Hematopoietic multipotent progenitor cell treated with erythropoietin and hydrocortisone succinate and interleukin-3 and kit ligand, for 4 days (in vitro differentiated cells): ENCODE measurements at regions not wholly inside any gene's neighbourhood (a gene's known extent, or its start where the extent isn't known, plus 50 kb on each side); places are given as distances from the start of the nearest gene placed in this dataset.

Experiments
- DNase-seq: peaks from one replicate; pipeline ENCODE4 v3.0.0-alpha.2; 2015

GRCh38 chr2:23243073-23243659, 141.8 kb upstream of the KLHL29 start:
- DNase-seq = no peak

DNA sequence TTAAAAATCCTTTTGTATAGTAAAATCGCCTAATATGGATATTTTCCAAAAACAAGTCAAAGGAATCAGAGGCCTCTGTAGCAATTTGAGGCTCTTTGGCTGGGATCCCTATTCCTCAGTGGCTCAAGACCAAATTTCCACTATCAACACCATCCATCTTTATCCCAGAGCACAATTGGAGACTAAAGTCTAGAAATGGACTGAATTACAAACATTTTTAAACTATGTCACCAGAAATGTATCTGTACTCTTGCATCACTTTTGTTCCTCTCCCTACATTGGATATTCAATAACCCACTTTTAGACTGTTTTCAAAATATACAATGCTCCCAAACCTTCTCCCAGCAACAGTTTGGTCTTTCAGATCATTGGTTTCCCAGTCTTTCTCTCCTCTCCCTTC, 140.4 kb upstream of the KLHL29 start:
- no peak for DNase-seq

DNA sequence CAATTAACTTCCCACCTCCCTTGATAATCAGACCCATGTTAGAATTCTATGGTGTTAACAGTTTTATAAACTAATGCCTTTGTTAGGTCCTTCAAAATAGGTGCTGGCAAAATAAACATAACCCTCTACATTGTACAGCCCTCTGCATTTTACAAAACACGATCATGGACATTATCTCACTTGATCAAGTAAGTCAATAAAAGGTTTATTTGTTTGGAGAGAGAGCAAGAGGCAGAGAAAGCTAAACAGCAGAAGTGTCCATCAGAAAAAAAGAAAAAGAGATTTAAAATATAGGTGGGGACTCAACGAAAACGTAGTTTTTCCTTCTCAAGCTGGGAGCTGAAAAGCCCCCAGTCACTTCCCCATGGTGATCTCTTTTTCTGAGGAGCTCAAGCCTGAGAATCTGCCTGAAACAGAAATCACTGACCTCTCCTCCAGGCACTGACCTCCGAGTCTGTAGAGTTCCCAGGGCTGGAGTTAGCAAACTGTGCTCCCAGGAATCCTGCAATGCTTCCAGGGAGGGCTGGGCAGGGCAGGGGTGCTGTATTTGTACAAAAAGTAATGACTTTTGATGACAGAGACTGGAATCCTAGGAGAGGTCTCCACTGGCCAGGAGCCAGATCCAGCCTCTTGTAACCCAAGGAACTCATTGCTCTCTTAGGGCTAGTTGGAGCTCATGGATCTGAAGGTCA, 137.8 kb upstream of the KLHL29 start:
- DNase-seq = no peak

DNA sequence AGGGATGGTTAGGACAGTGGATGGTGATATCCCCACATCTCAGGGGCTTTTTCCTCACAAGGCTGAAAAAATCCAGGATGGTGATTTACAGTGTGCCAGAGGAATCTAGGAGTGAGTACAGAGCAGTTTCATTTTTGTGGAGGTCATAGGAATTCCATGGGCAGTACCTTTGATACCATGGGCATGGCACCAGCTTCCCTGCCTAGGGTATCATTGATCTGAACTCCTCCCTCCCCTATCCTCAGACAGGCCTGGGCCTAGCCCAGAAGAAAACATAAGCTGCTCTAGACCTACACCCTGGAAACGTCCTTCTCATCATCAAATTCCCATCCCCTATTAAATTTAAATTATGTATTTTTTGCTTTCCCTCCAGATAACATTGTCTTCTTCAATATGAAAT, 136.3 kb upstream of the KLHL29 start:
- no peak for DNase-seq

DNA sequence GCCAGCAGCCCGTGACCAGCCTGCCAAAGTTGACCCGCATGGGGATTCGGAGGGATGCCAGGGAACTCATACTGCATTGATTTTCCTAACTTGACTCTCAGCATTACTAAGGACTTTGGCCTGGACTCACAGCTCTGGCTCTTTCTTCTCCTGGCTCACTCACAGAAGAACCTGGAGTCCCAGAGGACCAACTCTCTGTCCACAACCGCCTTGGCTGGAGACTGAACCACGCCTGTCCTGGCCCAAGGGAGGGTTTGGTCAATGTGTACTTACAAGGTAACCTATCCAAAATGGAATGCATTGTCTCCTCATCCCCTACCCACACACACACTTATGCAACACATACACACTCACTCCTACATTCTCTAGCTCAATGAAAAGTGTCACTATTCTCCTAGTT, 135.6 kb upstream of the KLHL29 start:
- DNase-seq = no peak

- no peak for DNase-seq
Observed at GRCh38 chr2:23250371-23250770, 134.6 kb upstream of the KLHL29 start.

- DNase-seq = no peak
Observed at GRCh38 chr2:23256643-23257042, 128.3 kb upstream of the KLHL29 start.

- no peak for DNase-seq
Observed at GRCh38 chr2:23260621-23261020, 124.4 kb upstream of the KLHL29 start.

DNA sequence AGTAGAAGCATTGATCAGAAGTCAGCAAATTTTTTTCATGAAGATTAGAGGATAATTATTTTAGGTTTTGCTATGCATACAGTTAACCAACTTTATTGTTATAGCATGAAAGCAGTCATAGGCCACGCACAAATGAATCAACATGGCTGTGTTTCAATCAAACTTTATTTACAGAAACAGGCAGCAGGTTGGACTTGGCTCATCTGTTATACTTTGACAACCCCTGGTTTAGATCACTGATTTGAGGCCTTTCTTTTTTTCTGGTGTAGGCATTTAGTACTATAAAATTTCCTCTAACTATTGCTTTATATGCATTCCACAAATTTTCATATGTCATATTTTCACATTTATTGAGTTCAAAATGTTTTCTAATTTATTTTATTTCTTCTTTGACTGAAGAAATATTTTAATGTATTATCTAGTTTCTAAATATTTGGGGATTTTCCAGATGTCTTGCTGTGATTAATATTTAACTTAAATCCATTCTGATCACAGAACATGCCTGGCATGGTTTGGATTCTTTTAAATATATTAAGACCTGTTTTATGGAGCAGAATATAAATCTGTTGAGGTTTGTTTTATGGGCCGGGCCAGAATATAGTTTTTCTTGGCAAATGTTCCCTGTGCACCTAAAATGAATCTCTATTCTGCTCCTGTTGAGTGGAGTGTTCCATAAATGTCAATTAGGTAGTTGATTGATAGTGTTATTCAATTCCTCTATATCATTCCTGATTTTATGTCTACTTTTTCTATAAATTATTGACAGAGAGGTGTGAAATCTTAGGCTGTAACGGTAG, 116.3 kb upstream of the KLHL29 start:
- DNase-seq = no peak

- no peak for DNase-seq
Observed at GRCh38 chr2:23269747-23270146, 115.2 kb upstream of the KLHL29 start.

GRCh38 chr2:23270810-23271209, 114.2 kb upstream of the KLHL29 start:
- no peak for DNase-seq

- no peak for DNase-seq
Observed at GRCh38 chr2:23271230-23271629, 113.7 kb upstream of the KLHL29 start.

GRCh38 chr2:23273786-23274185, 111.2 kb upstream of the KLHL29 start:
- no peak for DNase-seq

- DNase-seq = no peak
Observed at GRCh38 chr2:23280401-23280800, 104.6 kb upstream of the KLHL29 start.

- DNase-seq = no peak
Observed at GRCh38 chr2:23283653-23284052, 101.3 kb upstream of the KLHL29 start.

- no peak for DNase-seq
Observed at GRCh38 chr2:23285091-23285800, 99.7 kb upstream of the KLHL29 start.

DNA sequence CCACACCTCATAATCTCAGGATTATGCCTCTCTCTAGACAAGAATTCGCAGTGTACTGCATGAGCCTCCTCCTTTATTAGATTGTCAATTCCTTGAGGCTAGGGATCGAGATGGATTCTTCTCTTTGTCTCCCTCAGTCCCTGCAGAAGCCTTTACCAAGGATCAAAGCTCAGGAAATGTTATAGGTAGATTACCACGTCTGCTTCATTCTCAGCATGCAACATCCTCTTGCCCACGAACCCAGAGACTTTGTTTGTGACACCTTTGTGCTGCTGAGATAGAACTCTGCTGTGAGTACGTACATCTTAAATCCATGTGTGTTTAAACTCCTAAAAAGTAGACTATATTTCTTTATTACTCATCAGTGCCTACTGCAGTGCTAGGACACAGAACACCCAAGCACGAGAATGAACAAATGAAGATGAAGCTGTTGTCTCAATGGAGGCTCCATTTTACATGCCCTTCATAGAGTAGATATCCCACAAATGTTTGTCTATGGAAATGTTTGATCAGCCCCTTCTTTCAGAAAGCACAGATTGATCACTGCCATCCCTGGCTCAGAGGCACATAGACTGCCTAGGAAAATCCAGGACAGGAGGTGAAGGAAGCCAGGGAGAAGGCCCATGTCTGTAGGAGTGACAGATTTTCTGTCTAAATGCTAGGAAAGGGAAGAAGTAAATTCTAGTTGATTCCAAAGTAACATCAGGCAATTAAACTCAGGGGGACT, 98.8 kb upstream of the KLHL29 start:
- DNase-seq = no peak

DNA sequence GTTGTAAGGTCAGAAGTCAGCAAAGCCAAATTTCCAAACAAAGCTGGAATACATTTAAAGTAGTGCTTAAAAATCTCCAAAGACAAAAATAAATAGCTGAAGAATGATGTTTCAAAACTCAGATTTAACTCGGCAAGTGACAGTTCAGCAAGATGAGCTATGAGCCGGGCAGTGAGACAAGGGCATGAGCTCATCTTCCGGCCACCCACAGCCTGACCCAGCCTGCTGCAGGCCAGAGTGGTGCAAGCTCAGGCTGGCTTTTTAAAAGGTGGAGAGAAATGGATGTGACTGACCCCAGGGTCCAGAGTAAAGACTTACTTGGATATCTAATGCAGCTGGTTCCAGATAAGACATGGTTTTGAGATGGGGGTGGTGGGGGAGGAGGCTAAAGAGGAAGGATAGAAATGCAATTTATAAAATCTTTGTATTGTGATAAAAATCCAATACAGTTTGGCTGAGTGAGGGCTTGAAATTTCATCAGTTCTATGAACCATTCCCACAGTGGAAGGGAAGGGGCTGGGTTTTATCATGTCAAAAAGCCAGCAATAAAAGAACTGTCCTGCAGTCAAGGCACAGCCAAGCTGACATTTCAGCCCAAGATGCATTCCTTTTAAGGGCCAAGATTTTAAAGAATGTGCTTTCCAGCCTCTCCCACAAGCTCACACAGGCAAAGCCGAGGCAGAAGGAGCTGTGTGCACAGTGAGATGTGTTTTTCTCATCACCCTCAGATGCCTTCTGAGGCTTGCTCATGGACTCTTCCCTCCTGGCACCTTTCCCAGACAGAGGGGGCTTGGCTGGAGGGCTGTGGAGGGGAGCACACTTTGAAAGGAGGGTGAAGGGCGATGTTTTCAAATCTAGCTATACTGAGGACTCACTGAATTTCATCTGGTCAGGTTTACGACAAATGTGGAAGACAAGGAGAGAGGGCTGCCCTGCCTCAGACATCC, 97.9 kb upstream of the KLHL29 start:
- no peak for DNase-seq

DNA sequence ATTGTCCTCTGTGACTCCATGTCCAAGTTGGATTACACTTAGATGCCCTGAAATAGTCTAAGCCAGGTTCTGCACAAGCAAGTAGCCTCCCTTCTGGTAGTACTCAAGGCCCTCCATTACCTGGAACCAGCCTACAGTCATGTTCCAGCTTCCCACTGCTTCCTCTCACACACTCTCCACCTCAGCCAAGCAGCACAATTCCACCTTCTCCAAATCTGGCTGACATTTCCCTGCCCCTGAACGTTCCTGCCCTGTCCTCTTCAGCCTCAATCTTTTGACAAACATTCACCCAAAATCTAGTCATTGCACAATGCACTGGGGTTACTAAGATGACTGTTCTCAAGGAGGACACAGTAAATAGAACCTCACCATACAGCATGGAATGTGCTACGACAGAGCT, 95.3 kb upstream of the KLHL29 start:
- DNase-seq = no peak

DNA sequence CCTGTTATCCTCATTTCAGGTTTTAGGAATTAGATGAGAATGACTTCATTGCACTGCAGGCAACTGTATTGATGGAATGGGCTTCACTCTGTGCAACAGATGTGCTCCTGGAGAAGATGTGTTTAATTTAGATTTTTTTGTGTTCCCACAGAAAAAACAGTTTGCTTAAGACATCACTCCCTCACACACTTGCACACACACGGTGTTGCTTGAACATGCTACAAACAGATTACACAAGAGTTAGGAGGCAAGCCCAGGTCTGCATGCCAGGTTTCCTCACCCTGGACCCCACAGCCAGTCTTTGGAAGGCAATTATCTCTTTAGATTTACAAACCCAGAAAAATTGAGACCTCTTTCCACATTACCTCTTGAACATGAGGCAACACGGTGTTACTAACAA, 93.7 kb upstream of the KLHL29 start:
- DNase-seq = peak; percentile 8

GRCh38 chr2:23292024-23292423, 93.0 kb upstream of the KLHL29 start:
- DNase-seq = no peak

GRCh38 chr2:23293063-23293462, 91.9 kb upstream of the KLHL29 start:
- DNase-seq = peak; percentile 41
